Activated B cell treated with CpG ODN at 0.5 μM for 24 hours (primary cell): ENCODE measurements at regions not wholly inside any gene's neighbourhood (a gene's known extent, or its start where the extent isn't known, plus 50 kb on each side); places are given as distances from the start of the nearest gene placed in this dataset.

Experiments used
- ATAC-seq: fragments of 200-7000 bp; cut with Tn5 transposase; one replicate; pipeline ENCODE4 v1.10.0; 2021; ENCODE audit warnings: low read depth, mild to moderate bottlenecking, moderate library complexity
- CTCF ChIA-PET: fragments of 350-600 bp; sonication (Branson Sonifier 250); formaldehyde crosslinking; loops from one replicate; lab custom pipeline; 2021; ENCODE audit warnings: antibody characterized with exemption; lab: Charles Lee
- POLR2A ChIA-PET: fragments of 350-600 bp; sonication (Branson Sonifier 250); formaldehyde crosslinking; loops from one replicate; lab custom pipeline; 2021; ENCODE audit warnings: antibody characterized with exemption; lab: Charles Lee
- DNase-seq: peaks from one replicate; pipeline ENCODE4 v3.0.0; 2022
- H3K27ac Mint-ChIP-seq: one replicate; pipeline ENCODE4 v1.8.0; 2020; ENCODE audit warnings: mixed read lengths
- H3K27me3 Mint-ChIP-seq: one replicate; pipeline ENCODE4 v1.8.0; 2021; ENCODE audit warnings: mixed read lengths
- H3K36me3 Mint-ChIP-seq: one replicate; pipeline ENCODE4 v1.8.0; 2021; ENCODE audit warnings: low read depth, mixed read lengths
- H3K4me1 Mint-ChIP-seq: one replicate; pipeline ENCODE4 v1.8.0; 2021; ENCODE audit warnings: mixed read lengths
- H3K4me3 Mint-ChIP-seq: one replicate; pipeline ENCODE4 v1.8.0; 2020; ENCODE audit warnings: mild to moderate bottlenecking, mixed read lengths
- H3K9me3 Mint-ChIP-seq: one replicate; pipeline ENCODE4 v1.8.0; 2020; ENCODE audit warnings: mixed read lengths
- intact Hi-C: fragments of 100-400 bp; cut with micrococcal nuclease; formaldehyde crosslinking; loops from one replicate; pipeline ENCODE4 v1.15.1; 2024
- TF ChIP-seq, protein P1 (sequence below): fragments of 200-600 bp; IDR thresholded peaks from one replicate; pipeline ENCODE4 v1.8.0; 2022; ENCODE audit warnings: antibody characterized with exemption, mild to moderate bottlenecking

GRCh38 chr13:32936716-32937115 lies 79.5 kb upstream of the KL start:
- ChIA-PET CTCF (no interaction called here), POLR2A (no interaction called here)
- TF ChIP-seq, protein P1, sequence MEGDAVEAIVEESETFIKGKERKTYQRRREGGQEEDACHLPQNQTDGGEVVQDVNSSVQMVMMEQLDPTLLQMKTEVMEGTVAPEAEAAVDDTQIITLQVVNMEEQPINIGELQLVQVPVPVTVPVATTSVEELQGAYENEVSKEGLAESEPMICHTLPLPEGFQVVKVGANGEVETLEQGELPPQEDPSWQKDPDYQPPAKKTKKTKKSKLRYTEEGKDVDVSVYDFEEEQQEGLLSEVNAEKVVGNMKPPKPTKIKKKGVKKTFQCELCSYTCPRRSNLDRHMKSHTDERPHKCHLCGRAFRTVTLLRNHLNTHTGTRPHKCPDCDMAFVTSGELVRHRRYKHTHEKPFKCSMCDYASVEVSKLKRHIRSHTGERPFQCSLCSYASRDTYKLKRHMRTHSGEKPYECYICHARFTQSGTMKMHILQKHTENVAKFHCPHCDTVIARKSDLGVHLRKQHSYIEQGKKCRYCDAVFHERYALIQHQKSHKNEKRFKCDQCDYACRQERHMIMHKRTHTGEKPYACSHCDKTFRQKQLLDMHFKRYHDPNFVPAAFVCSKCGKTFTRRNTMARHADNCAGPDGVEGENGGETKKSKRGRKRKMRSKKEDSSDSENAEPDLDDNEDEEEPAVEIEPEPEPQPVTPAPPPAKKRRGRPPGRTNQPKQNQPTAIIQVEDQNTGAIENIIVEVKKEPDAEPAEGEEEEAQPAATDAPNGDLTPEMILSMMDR, result no peak
- Mint-ChIP-seq H3K27me3 (peaks cover 28% of the 10 kb centered on the region), H3K4me3 (no peak overlapping the region), H3K36me3 (no peaks in the 10 kb centered on the region), H3K9me3 (peaks cover 14% of the 10 kb centered on the region), H3K27ac (no peak overlapping the region), H3K4me1 (no peaks in the 10 kb centered on the region)
- DNase-seq (no peak), ATAC-seq (no peak)
- intact Hi-C loops, result no loop called here

GRCh38 chr13:32938314-32938713 lies 77.9 kb upstream of the KL start:
- Mint-ChIP-seq H3K27ac (no peak overlapping the region), H3K36me3 (no peaks in the 10 kb centered on the region), H3K4me3 (no peak overlapping the region), H3K9me3 (peaks cover 11% of the 10 kb centered on the region), H3K4me1 (no peaks in the 10 kb centered on the region), H3K27me3 (peaks cover 23% of the 10 kb centered on the region)
- TF ChIP-seq, protein P1, result no peak
- DNase-seq, result no peak
- CTCF ChIA-PET, result no interaction called here
- intact Hi-C loops, result no loop called here
- POLR2A ChIA-PET, result no interaction called here
- no peak for ATAC-seq

DNA sequence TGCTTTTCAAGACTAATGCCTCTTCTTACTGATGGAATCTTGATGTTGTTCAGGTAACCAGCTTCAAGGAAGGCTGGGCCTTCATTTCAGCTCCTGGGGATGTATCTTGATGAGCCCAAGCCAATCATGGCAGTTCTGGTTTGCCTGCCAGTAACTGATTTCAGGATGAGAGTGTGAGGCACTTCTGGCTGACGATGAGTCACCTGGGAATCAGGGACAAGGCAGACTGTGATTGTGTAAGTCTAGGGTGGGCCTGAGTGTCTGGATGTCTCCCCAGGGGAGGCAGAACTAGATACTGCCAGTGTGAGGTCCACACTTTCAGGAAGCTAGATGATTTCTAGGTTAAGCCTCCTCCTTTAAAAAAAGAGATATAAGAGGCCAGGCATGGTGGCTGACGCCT lies 77.3 kb upstream of the KL start:
- Mint-ChIP-seq H3K36me3 (no peaks in the 10 kb centered on the region), H3K27me3 (peaks cover 20% of the 10 kb centered on the region), H3K4me1 (no peaks in the 10 kb centered on the region), H3K9me3 (peaks cover 11% of the 10 kb centered on the region), H3K4me3 (no peak overlapping the region), H3K27ac (no peak overlapping the region)
- DNase-seq, result no peak
- intact Hi-C loops, result no loop called here
- TF ChIP-seq, protein P1, result no peak
- POLR2A ChIA-PET, result no interaction called here
- CTCF ChIA-PET, result no interaction called here
- no peak for ATAC-seq

DNA sequence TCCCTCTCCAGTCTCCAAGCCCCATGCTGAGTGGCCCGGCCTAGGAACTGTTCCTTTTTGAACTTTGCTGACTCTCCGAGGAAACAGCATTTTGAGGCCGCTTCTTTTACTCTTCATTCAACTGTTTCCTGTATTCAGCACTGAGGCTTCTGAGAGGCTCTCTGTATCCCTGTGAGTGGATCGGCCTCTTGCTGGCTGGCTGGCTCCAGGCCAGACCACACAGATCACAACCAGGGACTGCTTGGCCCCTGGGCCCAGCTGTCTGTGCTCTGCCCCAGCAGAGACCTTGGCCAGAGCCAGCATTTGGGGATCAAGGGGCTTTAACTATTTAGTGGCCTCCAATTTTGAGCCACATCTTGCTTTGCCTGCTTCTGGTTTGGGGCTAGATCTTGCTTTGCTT lies 75.6 kb upstream of the KL start:
- no peaks in the 10 kb centered on the region for H3K36me3 Mint-ChIP-seq
- H3K9me3 Mint-ChIP-seq, result peaks cover 11% of the 10 kb centered on the region
- H3K27ac Mint-ChIP-seq, result no peak overlapping the region
- ATAC-seq (no peak), DNase-seq (no peak)
- POLR2A ChIA-PET, result no interaction called here
- CTCF ChIA-PET, result no interaction called here
- intact Hi-C loops, result no loop called here
- H3K27me3 Mint-ChIP-seq, result peaks cover 13% of the 10 kb centered on the region
- TF ChIP-seq, protein P1, result no peak
- no peak overlapping the region for H3K4me3 Mint-ChIP-seq
- no peaks in the 10 kb centered on the region for H3K4me1 Mint-ChIP-seq

DNA sequence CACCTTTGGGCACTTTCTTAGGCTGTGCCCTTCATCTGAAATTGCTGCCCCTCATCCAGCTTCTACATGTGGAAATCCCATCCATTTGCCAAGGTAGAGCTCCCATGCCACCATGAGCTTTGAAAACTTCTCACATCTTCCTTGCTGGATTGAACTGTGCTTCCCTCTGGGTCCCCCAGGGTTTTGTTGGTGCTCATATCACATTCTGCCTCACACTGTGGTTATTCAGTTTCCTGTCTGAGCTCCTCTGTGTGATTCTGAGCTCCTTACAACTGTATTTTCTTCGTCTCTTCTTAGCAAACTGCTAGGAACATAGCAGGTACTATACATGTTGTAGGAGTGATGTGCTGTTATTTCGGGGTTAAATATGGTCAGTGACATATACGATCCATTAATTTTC lies 74.9 kb upstream of the KL start:
- Mint-ChIP-seq H3K36me3 (no peaks in the 10 kb centered on the region), H3K27ac (no peak overlapping the region)
- CTCF ChIA-PET, result no interaction called here

More for the DNA sequence above, 74.9 kb upstream of the KL start:
- H3K27me3 Mint-ChIP-seq, result peaks cover 13% of the 10 kb centered on the region
- H3K4me1 Mint-ChIP-seq, result no peaks in the 10 kb centered on the region
- intact Hi-C loops, result no loop called here
- H3K9me3 Mint-ChIP-seq, result peaks cover 11% of the 10 kb centered on the region
- TF ChIP-seq, protein P1, result no peak
- no peak overlapping the region for H3K4me3 Mint-ChIP-seq
- no peak for DNase-seq
- ATAC-seq, result no peak
- POLR2A ChIA-PET, result no interaction called here
